ENCODE measurements at regions not wholly inside any gene's neighbourhood (a gene's known extent, or its start where the extent isn't known, plus 50 kb on each side); places are given as distances from the start of the nearest gene placed in this dataset.

GRCh38 chr11:119936426-119936825 is 201.5 kb downstream of the TRIM29 start:
- TF ChIP-seq POLR2A (IDR thresholded peaks at IDR 0.05; ENCODE audit: low read depth, low read length) (no peak), POLR2AphosphoS5 (IDR thresholded peaks at IDR 0.05; ENCODE audit: low read depth, low read length) (no peak)
